HEK293 (cell line): ENCODE measurements at regions not wholly inside any gene's neighbourhood (a gene's known extent, or its start where the extent isn't known, plus 50 kb on each side); places are given as distances from the start of the nearest gene placed in this dataset.

Source experiments
- CTCF ChIA-PET: fragments of 350-600 bp; formaldehyde crosslinking; extraction: SDS; loops from one replicate; lab custom pipeline; 2021; ENCODE audit warnings: antibody characterized with exemption; lab: Yijun Ruan, JAX
- POLR2A ChIA-PET: fragments of 300-600 bp; formaldehyde crosslinking; extraction: SDS; loops from one replicate; lab custom pipeline; 2020; ENCODE audit warnings: antibody characterized with exemption, inconsistent platforms; lab: Yijun Ruan, JAX
- H3K27ac ChIP-seq: fragments of 200-500 bp; sonication (Bioruptor generic); 2 replicates; pipeline ENCODE4 v1.5.1; 2014; ENCODE audit warnings: low read depth, low read length, control low read depth, inconsistent platforms; ENCODE audit errors: extremely low read depth
- H3K36me3 ChIP-seq, 2 experiments: fragments of 200-500 bp in 1 of 2; sonication (Bioruptor generic) in 1 of 2; 1 replicate in 1 of 2; 2 replicates in 1 of 2; pipeline ENCODE4 v1.5.1; 2014 to 2017; ENCODE audit warnings: inconsistent platforms in 2 of 2, low read length in 2 of 2; ENCODE audit not compliant: control insufficient read depth in 2 of 2, insufficient read depth in 1 of 2
- H3K4me1 ChIP-seq: fragments of 200-500 bp; sonication (Bioruptor generic); 2 replicates; pipeline ENCODE4 v1.5.1; 2014; ENCODE audit warnings: mild to moderate bottlenecking, low read length, inconsistent platforms; ENCODE audit not compliant: control insufficient read depth, insufficient read depth
- H3K4me3 ChIP-seq: 2 replicates; pipeline ENCODE4 v1.5.1; 2011; ENCODE audit warnings: low read depth, mild to moderate bottlenecking, control low read depth, low read length, moderate library complexity
- H3K9me3 ChIP-seq: fragments of 200-500 bp; sonication (Bioruptor generic); 2 replicates; pipeline ENCODE4 v1.5.1; 2014; ENCODE audit warnings: low read depth, low read length, inconsistent platforms; ENCODE audit not compliant: control insufficient read depth, insufficient read depth
- BCL11B ChIP-seq: fragments of 450-650 bp; formaldehyde crosslinking; IDR thresholded peaks from 2 replicates; pipeline ENCODE4 v1.5.1; 2016; ENCODE audit warnings: low read depth, missing biosample characterization, missing genetic modification characterization
- HOXD13 ChIP-seq: sonication (generic); formaldehyde crosslinking; IDR thresholded peaks from 2 replicates; pipeline ENCODE4 v1.8.0; 2022; ENCODE audit warnings: missing genetic modification reagents, borderline replicate concordance
- KLF9 ChIP-seq: fragments of 450-650 bp; formaldehyde crosslinking; IDR thresholded peaks from 2 replicates; pipeline ENCODE4 v1.5.1; 2016; ENCODE audit warnings: missing biosample characterization, missing genetic modification characterization, low read depth
- SALL2 ChIP-seq: fragments of 450-650 bp; formaldehyde crosslinking; IDR thresholded peaks from 2 replicates; pipeline ENCODE4 v1.5.0; 2017; ENCODE audit warnings: missing biosample characterization, mild to moderate bottlenecking, missing genetic modification characterization, borderline replicate concordance
- YY2 ChIP-seq: fragments of 450-650 bp; formaldehyde crosslinking; IDR thresholded peaks from 2 replicates; pipeline ENCODE4 v1.5.1; 2016; ENCODE audit warnings: missing biosample characterization, missing genetic modification characterization
- ZBTB21 ChIP-seq: fragments of 450-650 bp; formaldehyde crosslinking; IDR thresholded peaks from 2 replicates; pipeline ENCODE4 v1.5.1; 2017; ENCODE audit warnings: missing biosample characterization, missing genetic modification characterization
- ZFHX2 ChIP-seq: fragments of 450-650 bp; formaldehyde crosslinking; conservative IDR thresholded peaks from 2 replicates; pipeline ENCODE4 v1.5.1; 2016; ENCODE audit warnings: missing biosample characterization, missing genetic modification characterization
- ZFP41 ChIP-seq: fragments of 450-650 bp; formaldehyde crosslinking; IDR thresholded peaks from 2 replicates; pipeline ENCODE4 v1.5.1; 2016; ENCODE audit warnings: missing biosample characterization, missing genetic modification characterization, borderline replicate concordance
- ZNF138 ChIP-seq: fragments of 450-650 bp; formaldehyde crosslinking; IDR thresholded peaks from 2 replicates; pipeline ENCODE4 v1.5.1; 2016; ENCODE audit warnings: missing biosample characterization, missing genetic modification characterization, borderline replicate concordance
- ZNF146 ChIP-seq: fragments of 450-650 bp; formaldehyde crosslinking; IDR thresholded peaks from 2 replicates; pipeline ENCODE4 v1.5.1; 2016; ENCODE audit warnings: missing biosample characterization, missing genetic modification characterization
- ZNF155 ChIP-seq: fragments of 450-650 bp; formaldehyde crosslinking; IDR thresholded peaks from 2 replicates; pipeline ENCODE4 v1.5.1; 2016; ENCODE audit warnings: missing biosample characterization, missing genetic modification characterization
- ZNF169 ChIP-seq: fragments of 450-650 bp; formaldehyde crosslinking; IDR thresholded peaks from 2 replicates; pipeline ENCODE4 v1.5.1; 2016; ENCODE audit warnings: missing biosample characterization, missing genetic modification characterization
- ZNF2 ChIP-seq: fragments of 450-650 bp; formaldehyde crosslinking; IDR thresholded peaks from 2 replicates; pipeline ENCODE4 v1.5.1; 2016; ENCODE audit warnings: missing biosample characterization, missing genetic modification characterization
- ZNF214 ChIP-seq: fragments of 450-650 bp; formaldehyde crosslinking; IDR thresholded peaks from 2 replicates; pipeline ENCODE4 v1.5.1; 2017; ENCODE audit warnings: missing biosample characterization, mild to moderate bottlenecking, missing genetic modification characterization, borderline replicate concordance
- ZNF221 ChIP-seq: fragments of 450-650 bp; formaldehyde crosslinking; IDR thresholded peaks from 2 replicates; pipeline ENCODE4 v1.5.1; 2017; ENCODE audit warnings: missing biosample characterization, missing genetic modification characterization, borderline replicate concordance
- ZNF274 ChIP-seq, 2 experiments: fragments of 200-500 bp in 1 of 2; fragments of 450-650 bp in 1 of 2; sonication (Bioruptor generic) in 1 of 2; formaldehyde crosslinking in 1 of 2; IDR thresholded peaks; 2 replicates each; pipeline versions ENCODE4 v1.5.1 to v1.6.1; 2014 to 2016; ENCODE audit warnings: borderline replicate concordance in 1 of 2, inconsistent platforms in 1 of 2, low read length in 1 of 2, missing biosample characterization in 1 of 2, missing genetic modification characterization in 1 of 2
- ZNF302 ChIP-seq: fragments of 450-650 bp; formaldehyde crosslinking; IDR thresholded peaks from 2 replicates; pipeline ENCODE4 v1.5.1; 2016; ENCODE audit warnings: missing biosample characterization, missing genetic modification characterization, low read depth
- ZNF354C ChIP-seq: fragments of 450-650 bp; formaldehyde crosslinking; IDR thresholded peaks from 2 replicates; pipeline ENCODE4 v1.5.1; 2016; ENCODE audit warnings: missing biosample characterization, missing genetic modification characterization, low read depth, borderline replicate concordance
- ZNF501 ChIP-seq: fragments of 450-650 bp; formaldehyde crosslinking; IDR thresholded peaks from 2 replicates; pipeline ENCODE4 v1.5.1; 2016; ENCODE audit warnings: missing biosample characterization, missing genetic modification characterization
- ZNF660 ChIP-seq: fragments of 450-650 bp; IDR thresholded peaks from 2 replicates; pipeline ENCODE4 v1.5.1; 2018; ENCODE audit warnings: missing biosample characterization, mild to moderate bottlenecking, missing genetic modification characterization
- ZNF707 ChIP-seq: fragments of 450-650 bp; formaldehyde crosslinking; IDR thresholded peaks from 2 replicates; pipeline ENCODE4 v1.5.1; 2016; ENCODE audit warnings: missing biosample characterization, missing genetic modification characterization
- ZNF747 ChIP-seq: fragments of 450-650 bp; formaldehyde crosslinking; IDR thresholded peaks from 2 replicates; pipeline ENCODE4 v1.5.1; 2016; ENCODE audit warnings: missing biosample characterization, missing genetic modification characterization
- ZNF768 ChIP-seq: fragments of 450-650 bp; formaldehyde crosslinking; IDR thresholded peaks from 2 replicates; pipeline ENCODE4 v1.5.1; 2018; ENCODE audit warnings: missing biosample characterization, mild to moderate bottlenecking, missing genetic modification characterization
- ZSCAN23 ChIP-seq: fragments of 450-650 bp; formaldehyde crosslinking; IDR thresholded peaks from 2 replicates; pipeline ENCODE4 v1.5.1; 2016; ENCODE audit warnings: missing biosample characterization, missing genetic modification characterization
- ZSCAN30 ChIP-seq: fragments of 450-650 bp; IDR thresholded peaks from 2 replicates; pipeline ENCODE4 v1.5.1; 2018; ENCODE audit warnings: missing biosample characterization, mild to moderate bottlenecking, missing genetic modification characterization, moderate library complexity
- TF ChIP-seq, protein P1 (sequence below): fragments of 450-650 bp; formaldehyde crosslinking; IDR thresholded peaks from 2 replicates; pipeline ENCODE4 v1.5.1; 2017; ENCODE audit warnings: missing biosample characterization, missing genetic modification characterization
- TF ChIP-seq, protein P2 (sequence below): fragments of 450-650 bp; formaldehyde crosslinking; IDR thresholded peaks from 2 replicates; pipeline ENCODE4 v1.5.1; 2016; ENCODE audit warnings: missing biosample characterization, missing genetic modification characterization, borderline replicate concordance
- TF ChIP-seq, protein P3 (sequence below): fragments of 450-650 bp; formaldehyde crosslinking; IDR thresholded peaks from 2 replicates; pipeline ENCODE4 v1.5.0; 2017; ENCODE audit warnings: missing biosample characterization, missing genetic modification characterization, borderline replicate concordance
- TF ChIP-seq, protein P4 (sequence below): IDR thresholded peaks from 2 replicates; pipeline ENCODE4 v1.6.1; 2011; ENCODE audit warnings: mild to moderate bottlenecking, low read depth, low read length, borderline replicate concordance

DNA sequence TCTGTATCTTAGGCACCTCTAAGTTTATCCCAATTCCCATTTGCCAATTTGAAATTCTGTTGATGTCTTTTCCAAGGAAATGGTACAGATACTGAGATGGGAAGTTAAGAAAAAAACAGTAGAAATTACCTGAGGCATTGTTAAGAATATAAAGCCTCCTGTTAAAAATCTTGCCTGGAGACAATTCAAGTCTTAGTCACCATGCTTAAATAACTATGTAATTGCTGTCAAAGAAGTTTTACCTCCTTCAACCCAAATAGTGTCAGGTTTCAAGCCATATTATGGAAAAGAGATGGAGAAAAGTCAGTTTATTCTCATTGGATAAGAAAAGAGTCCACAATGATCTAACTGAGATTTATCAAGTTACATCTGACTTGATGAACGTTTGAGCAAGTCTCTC is 974.7 kb downstream of the GALC start:
- ChIA-PET POLR2A (no interaction called here), CTCF (no interaction called here)
- no peaks in the 10 kb centered on the region for H3K4me1 ChIP-seq
- no peaks in the 10 kb centered on the region for H3K36me3 ChIP-seq
- H3K4me3 ChIP-seq, result no peak overlapping the region
- H3K27ac ChIP-seq, result no peak overlapping the region
- TF ChIP-seq ZFP41 (tag by site-specific recombination) (no peak), ZFHX2 (tag by site-specific recombination) (no peak), ZNF2 (tag by site-specific recombination) (no peak), ZNF747 (tag by site-specific recombination) (no peak), SALL2 (tag by site-specific recombination) (no peak), YY2 (tag by site-specific recombination) (no peak), ZNF501 (tag by site-specific recombination) (no peak), ZSCAN23 (tag by site-specific recombination) (no peak), ZNF138 (tag by site-specific recombination) (no peak), ZNF214 (tag by site-specific recombination) (no peak), ZSCAN30 (tag by site-specific recombination) (no peak), ZNF302 (tag by site-specific recombination) (no peak), ZNF707 (no peak), HOXD13 (no peak), KLF9 (tag by site-specific recombination) (no peak), ZNF169 (tag by site-specific recombination) (no peak)
- TF ChIP-seq, protein P1, sequence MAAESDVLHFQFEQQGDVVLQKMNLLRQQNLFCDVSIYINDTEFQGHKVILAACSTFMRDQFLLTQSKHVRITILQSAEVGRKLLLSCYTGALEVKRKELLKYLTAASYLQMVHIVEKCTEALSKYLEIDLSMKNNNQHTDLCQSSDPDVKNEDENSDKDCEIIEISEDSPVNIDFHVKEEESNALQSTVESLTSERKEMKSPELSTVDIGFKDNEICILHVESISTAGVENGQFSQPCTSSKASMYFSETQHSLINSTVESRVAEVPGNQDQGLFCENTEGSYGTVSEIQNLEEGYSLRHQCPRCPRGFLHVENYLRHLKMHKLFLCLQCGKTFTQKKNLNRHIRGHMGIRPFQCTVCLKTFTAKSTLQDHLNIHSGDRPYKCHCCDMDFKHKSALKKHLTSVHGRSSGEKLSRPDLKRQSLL (tag by site-specific recombination), result no peak
- TF ChIP-seq, protein P2, sequence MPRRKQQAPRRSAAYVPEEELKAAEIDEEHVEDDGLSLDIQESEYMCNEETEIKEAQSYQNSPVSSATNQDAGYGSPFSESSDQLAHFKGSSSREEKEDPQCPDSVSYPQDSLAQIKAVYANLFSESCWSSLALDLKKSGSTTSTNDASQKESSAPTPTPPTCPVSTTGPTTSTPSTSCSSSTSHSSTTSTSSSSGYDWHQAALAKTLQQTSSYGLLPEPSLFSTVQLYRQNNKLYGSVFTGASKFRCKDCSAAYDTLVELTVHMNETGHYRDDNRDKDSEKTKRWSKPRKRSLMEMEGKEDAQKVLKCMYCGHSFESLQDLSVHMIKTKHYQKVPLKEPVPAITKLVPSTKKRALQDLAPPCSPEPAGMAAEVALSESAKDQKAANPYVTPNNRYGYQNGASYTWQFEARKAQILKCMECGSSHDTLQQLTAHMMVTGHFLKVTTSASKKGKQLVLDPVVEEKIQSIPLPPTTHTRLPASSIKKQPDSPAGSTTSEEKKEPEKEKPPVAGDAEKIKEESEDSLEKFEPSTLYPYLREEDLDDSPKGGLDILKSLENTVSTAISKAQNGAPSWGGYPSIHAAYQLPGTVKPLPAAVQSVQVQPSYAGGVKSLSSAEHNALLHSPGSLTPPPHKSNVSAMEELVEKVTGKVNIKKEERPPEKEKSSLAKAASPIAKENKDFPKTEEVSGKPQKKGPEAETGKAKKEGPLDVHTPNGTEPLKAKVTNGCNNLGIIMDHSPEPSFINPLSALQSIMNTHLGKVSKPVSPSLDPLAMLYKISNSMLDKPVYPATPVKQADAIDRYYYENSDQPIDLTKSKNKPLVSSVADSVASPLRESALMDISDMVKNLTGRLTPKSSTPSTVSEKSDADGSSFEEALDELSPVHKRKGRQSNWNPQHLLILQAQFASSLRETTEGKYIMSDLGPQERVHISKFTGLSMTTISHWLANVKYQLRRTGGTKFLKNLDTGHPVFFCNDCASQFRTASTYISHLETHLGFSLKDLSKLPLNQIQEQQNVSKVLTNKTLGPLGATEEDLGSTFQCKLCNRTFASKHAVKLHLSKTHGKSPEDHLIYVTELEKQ (tag by site-specific recombination), result no peak
- TF ChIP-seq, protein P3, sequence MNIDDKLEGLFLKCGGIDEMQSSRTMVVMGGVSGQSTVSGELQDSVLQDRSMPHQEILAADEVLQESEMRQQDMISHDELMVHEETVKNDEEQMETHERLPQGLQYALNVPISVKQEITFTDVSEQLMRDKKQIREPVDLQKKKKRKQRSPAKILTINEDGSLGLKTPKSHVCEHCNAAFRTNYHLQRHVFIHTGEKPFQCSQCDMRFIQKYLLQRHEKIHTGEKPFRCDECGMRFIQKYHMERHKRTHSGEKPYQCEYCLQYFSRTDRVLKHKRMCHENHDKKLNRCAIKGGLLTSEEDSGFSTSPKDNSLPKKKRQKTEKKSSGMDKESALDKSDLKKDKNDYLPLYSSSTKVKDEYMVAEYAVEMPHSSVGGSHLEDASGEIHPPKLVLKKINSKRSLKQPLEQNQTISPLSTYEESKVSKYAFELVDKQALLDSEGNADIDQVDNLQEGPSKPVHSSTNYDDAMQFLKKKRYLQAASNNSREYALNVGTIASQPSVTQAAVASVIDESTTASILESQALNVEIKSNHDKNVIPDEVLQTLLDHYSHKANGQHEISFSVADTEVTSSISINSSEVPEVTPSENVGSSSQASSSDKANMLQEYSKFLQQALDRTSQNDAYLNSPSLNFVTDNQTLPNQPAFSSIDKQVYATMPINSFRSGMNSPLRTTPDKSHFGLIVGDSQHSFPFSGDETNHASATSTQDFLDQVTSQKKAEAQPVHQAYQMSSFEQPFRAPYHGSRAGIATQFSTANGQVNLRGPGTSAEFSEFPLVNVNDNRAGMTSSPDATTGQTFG (tag by site-specific recombination), result no peak
- H3K9me3 ChIP-seq, result no peaks in the 10 kb centered on the region

DNA sequence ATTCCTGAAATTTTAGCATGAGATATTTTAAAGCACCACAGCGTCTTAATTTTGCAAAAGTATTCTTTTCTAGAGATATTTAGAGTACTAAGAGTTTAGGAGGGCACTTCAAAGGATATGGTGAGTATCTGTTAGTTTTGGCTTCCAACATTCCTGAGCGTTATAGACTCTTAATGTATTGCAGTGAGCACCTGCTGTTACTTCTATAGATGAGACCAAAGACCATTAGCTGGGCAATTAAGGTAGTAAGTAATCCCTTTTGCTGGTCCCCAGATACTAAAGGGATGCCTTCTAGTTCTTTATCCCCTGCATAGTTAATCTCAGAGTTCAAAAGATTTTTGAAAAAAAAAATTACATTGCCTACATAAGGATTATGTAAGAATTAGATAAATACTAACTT is 975.6 kb downstream of the GALC start:
- H3K9me3 ChIP-seq, result no peaks in the 10 kb centered on the region
- H3K4me3 ChIP-seq, result no peak overlapping the region
- no peak overlapping the region for H3K27ac ChIP-seq
- POLR2A ChIA-PET, result no interaction called here
- no peaks in the 10 kb centered on the region for H3K36me3 ChIP-seq
- H3K4me1 ChIP-seq, result no peaks in the 10 kb centered on the region
- CTCF ChIA-PET, result no interaction called here
- TF ChIP-seq ZNF354C (tag by site-specific recombination) (no peak), ZNF146 (tag by site-specific recombination) (no peak), ZBTB21 (tag by site-specific recombination) (no peak), ZNF274 (IDR thresholded peaks at IDR 0.05; ENCODE audit: low read length) (no peak), ZNF274 (tag by site-specific recombination; IDR thresholded peaks at IDR 0.05; ENCODE audit: borderline replicate concordance) (no peak), ZNF155 (tag by site-specific recombination) (no peak), ZNF221 (tag by site-specific recombination) (no peak), BCL11B (tag by site-specific recombination) (no peak), ZNF660 (tag by site-specific recombination) (no peak), ZNF768 (tag by site-specific recombination) (no peak)
- TF ChIP-seq, protein P4, sequence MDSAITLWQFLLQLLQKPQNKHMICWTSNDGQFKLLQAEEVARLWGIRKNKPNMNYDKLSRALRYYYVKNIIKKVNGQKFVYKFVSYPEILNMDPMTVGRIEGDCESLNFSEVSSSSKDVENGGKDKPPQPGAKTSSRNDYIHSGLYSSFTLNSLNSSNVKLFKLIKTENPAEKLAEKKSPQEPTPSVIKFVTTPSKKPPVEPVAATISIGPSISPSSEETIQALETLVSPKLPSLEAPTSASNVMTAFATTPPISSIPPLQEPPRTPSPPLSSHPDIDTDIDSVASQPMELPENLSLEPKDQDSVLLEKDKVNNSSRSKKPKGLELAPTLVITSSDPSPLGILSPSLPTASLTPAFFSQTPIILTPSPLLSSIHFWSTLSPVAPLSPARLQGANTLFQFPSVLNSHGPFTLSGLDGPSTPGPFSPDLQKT, result no peak
